ENCODE measurements at regions not wholly inside any gene's neighbourhood (a gene's known extent, or its start where the extent isn't known, plus 50 kb on each side); places are given as distances from the start of the nearest gene placed in this dataset.
A peak's percentile ranks its signal among the peaks of the same experiment; 100 is the strongest.
"Not testable (repeated sequence)": the region's sequence is repeated elsewhere in the genome, so short reads cannot be mapped to it uniquely, and the experiment has no call there.

DNA sequence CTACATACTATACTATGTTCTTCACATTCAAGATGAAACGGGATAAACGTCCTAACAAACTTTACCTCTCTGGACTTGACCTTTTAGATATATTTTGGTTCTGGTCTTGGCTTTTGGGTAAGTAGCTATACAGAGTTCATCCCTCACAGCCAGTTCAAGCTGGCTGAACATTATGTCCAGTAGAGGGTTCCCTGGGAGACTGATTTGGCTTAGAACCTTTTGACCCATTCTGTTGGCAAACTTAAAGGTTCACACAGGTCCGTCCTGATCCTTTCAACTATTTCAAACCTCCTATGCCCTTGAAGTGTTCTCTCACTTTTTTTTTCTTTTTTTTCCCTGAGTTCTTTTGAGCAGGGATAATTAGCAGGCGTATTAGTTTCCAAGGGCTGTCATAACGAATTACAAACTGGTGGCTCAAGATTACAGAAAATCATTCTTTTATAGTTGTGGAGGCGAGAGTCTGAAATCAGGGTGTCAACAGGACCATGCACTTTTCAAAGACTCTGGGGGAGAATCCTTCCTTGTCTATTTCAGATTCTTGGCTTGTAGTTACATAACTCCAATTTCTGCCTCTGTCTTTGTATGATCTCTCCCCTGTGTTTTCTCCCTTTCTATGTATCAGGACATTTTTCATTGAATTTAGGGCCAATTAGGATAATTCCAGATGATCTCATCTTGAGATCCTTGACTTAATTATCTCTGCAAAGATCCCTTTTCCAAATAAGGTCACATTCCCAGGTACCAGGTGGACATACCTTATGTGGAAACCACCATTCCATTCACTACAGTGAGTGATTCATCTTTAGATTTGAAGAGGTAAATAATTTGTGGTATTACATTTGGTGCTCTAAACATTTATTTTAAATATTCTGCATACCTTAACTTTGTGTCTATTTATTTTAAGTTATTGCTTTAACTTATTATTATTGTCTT lies 257.4 kb upstream of the USP25 start:
- no peak for DNase-seq (ENCODE audit: low read depth, low spot score)

DNA sequence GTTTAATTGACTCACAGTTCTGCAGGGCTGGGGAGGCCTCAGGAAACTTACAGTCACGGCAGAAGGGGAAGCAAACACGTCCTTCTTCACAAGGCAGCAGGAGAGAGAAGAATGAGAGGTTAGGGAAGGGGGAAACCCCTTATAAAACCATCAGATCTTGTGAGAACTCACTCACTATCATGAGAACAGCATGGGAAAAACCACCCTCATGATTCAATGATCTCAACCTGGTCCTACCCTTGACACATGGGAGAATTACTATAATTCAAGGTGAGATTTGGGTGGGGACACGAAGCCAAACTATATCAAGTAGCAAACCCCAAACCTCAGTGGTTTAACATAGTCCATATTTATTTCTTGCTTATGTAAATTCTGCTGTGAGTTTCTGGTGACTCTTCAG lies 252.0 kb upstream of the USP25 start:
- not testable (repeated sequence) for DNase-seq (ENCODE audit: low read depth, low spot score)

DNA sequence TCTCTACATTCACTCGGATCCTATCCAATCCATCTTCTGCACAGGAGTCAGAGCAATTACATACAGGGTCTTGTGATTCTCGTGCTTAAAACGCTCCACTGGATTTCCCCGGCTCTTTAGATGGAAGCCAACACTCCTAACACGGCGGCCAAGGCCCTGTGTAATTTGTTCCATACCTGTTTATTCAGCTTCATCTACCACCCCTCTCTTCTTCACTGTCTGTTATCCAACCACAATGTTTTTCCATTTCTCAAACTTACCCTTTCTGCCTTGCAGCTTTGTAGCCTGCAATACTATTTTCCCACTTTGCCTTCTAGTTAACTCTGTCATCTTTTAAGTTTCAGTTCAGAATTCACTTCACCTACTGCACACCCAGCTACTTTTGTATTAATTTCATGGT lies 249.6 kb upstream of the USP25 start:
- no peak for DNase-seq (ENCODE audit: low read depth, low spot score)

DNA sequence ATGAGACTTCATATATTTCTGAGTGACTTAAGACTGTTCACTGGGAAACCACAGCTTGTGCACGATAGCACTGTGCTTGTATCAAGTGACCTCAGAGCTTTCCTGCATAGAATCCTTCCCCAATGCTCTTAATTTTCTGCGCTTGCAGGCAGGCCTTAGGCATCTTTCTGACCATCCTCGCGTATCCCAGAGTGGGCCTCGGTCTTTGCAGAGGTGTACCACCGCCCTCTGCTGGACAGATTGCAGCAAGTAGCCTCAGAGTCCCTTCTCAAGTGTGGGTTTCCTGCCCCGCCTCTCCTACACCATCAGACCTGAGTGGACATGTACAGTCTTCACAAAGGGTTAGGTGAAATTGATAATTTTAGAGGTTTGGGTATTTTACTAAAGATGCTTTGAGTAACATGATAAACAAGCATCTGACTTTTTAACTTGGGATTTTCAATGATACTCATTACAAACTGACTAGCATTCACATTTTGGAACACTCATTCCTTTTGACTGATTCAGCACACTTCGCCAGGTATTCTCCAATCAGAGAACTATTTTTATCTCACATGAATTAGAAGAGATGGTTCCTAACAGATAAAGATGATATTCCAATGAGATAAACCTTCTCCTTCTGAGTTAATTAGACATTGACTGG lies 246.5 kb upstream of the USP25 start:
- DNase-seq (ENCODE audit: low read depth, low spot score), result peak; percentile 75

DNA sequence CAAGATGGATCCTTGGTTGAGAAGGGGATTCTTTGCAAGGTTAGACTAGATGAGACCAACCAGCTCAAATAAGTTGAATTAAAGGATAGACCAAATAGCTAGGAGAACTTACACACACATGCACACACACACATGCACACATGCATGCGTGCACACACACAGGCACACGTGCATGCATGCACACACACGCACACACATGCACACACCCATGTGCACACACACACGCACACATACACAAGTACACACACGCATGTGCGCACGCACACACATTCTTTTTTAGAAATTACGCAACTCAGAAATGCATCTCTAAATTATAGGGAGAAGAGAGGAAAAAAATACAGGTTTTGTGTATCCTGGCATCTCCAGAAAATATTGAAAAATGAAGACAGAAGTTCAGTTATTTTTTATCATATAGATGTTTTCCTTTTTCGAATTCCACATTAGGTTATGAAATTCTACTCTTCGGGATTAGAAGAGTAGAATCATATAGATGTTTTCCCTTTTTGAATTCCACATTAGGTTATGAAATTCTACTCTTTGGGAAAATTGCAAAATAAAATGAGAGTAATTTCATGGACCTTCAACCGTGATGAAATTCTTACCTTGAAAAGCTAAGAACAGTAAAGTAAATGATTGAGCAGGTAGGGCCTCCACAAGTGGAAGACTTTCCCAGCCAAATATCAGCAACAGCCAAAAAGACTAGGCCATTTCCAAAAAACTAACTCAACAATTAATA lies 243.2 kb upstream of the USP25 start:
- DNase-seq (ENCODE audit: low read depth, low spot score), result no peak

DNA sequence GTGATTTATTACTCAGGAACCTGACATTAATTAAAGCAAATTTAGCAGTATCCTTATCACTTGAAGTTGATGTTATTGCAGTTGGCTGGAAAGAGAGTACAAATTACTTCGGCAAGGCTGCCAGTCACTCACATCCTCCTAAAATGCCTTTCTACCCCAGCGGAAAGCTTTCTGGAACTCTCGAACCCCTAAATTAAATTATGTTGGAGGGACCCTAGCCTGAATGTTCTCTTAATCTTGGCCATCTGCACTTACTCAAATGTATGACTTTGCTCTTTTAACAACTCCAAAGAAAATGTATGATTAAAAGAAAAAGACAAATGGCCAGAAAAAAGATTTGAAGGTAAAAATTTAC lies 242.6 kb upstream of the USP25 start:
- DNase-seq (ENCODE audit: low read depth, low spot score), result no peak

DNA sequence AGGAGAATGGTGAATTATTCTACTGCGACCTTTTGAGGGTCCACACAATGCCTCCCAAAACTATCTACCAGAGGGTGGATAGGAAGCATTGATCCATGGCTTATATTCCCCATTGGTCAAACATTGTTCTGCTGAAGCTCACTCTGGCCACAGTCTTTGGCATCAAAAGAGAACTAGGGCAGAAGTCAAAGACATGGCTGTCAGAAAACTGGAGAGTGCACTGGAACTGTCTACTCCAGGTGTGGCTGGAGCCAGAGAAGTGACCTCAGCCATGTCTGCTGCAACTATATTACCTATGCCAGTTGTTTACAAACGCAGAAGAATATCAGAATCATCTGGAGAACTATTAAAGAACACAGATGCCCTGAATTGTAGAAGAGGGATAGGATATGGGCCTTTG lies 238.7 kb upstream of the USP25 start:
- DNase-seq (ENCODE audit: low read depth, low spot score), result no peak

DNA sequence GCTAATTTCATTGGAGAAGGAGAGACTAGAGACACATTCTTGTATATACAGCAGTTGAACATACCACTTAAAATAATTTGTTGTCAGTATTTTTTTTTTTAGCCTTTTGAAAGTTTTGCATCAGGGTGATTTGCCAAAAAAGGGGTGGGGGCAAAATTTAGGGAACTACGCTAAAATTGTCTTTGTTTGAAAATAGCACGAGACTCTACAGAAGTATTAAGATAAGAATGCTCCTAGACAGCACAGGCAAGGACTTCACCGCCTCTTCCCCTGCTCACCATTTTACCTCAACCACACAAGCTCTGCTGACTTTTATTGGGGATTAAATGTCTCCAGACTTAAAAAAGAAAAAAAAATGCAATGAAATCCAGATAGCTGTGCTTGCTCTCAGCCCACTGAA lies 236.1 kb upstream of the USP25 start:
- no peak for DNase-seq (ENCODE audit: low read depth, low spot score)

DNA sequence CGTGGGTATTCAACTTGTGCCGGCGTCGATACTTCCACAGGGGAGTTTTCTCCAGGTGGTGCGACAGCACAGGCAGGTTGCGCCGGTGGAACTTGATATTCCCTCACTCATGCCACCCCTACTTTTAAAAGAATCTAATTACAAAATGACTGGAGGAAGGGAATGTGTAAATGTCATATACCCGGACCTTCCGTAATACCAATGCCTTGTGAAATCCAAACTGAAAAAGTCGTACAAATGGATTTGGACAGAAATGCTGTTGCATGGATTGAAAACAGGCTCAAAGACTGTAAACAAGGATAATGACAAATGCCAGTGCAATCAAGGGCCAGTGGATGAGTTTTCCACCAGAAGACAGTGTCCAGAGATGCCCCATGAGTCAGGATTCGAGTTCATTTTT lies 235.3 kb upstream of the USP25 start:
- DNase-seq (ENCODE audit: low read depth, low spot score), result no peak

DNA sequence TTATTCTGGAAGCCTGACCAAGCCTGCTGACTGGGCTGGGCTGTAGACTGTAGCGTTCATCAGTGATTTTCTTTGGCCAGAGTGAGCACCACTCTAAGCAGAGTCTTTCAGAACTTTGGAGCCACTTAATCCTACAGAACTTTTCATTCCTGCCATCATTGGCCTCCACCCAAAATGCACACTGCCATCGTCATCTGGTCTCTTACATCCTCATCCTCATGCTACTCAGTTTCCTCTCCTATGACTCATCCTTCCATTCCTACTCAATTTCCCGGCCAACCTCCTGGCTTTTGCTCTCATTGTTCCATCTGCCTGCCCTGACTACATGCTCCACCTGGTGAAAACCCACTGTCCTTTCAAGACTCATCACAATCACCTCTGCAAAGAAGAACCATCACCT lies 233.8 kb upstream of the USP25 start:
- DNase-seq (ENCODE audit: low read depth, low spot score), result no peak

DNA sequence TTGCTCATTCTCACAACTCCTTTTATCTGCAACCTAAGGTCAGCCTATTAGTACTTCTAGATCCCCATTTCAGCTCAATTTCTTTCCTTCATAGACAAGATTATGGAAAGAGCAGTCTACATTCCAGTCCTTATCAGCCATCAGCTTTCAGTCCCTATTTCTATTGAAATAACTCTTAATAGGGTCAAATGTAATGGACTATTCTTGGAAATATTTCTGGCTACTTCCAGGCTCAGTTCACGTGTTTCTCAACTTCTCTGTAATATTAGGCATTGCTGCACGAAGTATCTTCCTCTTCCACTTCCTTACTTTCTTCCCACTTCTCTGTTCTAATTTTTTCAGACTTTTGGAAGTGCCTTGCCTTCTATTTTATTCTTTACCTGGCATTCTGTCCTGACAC lies 232.9 kb upstream of the USP25 start:
- DNase-seq (ENCODE audit: low read depth, low spot score), result no peak

DNA sequence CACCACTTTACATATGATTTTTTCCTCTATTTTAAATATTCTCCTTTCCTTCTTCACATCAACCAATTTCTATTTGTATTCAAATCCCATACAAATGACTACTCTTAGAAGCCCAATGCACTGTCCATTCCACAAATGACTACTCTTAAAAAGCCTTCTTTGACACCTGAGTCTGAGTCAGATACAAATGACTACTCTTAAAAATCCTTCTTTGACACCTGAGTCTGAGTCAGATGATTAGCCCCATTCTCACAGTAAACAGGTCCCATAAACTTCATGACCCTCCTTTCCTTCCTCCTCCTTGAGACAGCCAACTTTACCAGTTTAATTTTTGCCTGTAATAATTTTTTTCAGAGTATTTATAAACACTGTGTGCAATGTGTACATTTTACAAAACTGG lies 231.3 kb upstream of the USP25 start:
- no peak for DNase-seq (ENCODE audit: low read depth, low spot score)

DNA sequence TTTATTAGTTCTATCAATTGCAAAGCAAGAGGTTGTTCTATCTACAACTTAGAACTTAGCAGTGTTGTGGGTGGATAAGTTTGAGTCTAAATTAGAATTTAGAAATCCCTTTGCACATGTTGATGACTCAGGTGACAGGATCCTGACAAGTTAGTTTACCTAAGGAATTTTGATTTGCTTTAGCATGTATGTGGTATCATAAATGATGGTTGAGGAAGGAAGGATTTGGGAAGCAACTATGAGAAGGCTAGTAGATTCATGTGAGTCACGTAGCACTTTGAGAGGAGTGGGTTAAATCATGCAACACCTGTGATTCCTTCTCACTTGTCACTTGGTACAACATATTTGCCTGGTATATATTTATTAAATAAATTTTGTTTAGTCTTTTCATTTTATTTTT lies 223.7 kb upstream of the USP25 start:
- no peak for DNase-seq (ENCODE audit: low read depth, low spot score)

DNA sequence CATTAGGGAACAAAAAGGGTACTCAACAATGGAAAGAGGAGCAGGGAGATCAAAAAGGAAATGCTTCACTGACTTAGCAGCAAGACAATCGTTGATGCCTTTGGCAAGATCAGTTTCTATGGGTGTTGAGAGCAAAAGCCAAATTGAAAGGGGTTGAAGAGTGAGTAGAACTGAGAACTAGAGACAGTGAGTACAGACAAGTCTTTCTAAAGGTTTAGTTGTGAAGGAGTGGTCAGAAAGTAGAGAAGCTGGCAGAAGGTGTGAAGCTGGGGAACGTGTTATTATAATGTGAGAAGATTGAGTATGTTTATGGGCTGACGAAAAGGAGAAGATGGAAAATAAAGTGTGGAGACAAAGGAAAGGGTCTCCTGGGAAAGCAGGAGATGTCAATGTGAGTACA lies 221.2 kb upstream of the USP25 start:
- no peak for DNase-seq (ENCODE audit: low read depth, low spot score)

DNA sequence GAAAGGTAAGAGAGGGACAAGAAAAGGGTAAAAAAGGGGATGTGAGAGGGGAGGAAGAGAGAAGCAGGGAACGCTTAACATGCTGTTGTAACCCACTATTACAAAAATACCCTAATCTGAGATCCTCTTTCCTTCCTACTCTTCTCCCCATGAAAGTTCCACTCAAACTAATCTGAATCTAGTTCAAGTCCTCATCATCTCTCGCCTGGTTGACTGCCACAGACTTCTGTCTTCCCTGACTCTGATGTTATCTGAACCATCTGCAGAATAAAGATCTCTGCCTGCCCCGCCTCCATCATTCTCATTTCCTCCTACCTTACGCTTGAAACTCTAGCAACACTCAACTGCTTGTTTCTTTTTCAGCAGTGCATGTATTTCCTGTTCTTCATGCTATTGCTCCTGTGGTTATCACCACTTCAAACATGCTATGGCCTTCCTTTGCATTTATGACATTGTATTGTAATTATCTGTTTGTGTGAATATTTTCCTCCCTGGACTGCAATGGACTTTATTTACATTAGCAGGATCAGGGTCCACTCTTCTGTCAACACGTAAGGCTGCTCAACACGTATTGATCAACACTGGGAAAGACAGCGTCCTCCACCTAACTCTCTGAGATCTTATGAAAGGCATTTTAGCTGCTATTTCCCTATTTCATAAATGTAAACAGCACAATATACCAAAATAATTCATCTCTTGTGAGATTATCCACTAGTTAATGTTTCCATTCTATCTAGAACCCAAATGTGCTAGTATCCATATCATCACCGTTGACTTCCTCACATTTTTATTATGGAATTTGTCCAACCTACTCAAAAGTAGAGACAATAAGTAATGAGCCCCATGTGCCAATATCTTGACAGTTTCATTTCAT lies 215.5 kb upstream of the USP25 start:
- no peak for DNase-seq (ENCODE audit: low read depth, low spot score)

DNA sequence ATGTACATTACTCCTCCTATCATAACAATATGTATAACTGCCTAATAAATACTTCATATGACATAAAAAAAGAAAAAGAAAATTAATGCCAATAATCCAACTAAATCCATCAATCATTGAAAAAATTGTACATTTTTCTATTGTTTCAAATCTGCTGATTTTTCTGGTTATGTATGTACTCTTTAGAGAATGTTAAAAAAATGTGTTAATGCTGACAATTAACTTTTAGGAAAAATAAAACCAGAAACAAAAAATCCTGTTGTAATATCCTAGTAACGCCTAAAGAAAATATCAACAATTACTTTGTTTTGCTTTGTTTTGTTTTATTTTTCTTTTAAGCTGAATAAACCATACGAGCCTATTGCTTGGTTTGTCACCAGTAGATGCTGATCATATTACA lies 213.9 kb upstream of the USP25 start:
- DNase-seq (ENCODE audit: low read depth, low spot score), result no peak

DNA sequence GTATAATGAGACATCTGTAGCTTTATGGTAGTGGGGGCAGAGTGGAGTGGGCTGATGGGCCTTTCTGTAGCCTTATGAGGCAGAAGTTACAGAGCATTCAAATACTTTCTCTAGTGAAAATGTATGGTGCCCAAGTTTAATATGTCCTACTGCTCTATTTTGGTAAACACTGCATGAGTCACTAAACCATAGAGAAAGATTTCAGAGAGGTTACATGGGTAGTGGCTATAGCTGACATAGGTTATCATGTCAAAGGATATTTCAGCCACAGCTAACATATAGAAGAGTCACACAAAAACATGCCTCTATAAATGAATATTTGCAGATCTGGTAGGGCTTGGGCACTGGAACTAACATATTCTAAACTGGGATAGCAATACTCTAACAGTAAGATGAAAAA lies 212.4 kb upstream of the USP25 start:
- no peak for DNase-seq (ENCODE audit: low read depth, low spot score)

DNA sequence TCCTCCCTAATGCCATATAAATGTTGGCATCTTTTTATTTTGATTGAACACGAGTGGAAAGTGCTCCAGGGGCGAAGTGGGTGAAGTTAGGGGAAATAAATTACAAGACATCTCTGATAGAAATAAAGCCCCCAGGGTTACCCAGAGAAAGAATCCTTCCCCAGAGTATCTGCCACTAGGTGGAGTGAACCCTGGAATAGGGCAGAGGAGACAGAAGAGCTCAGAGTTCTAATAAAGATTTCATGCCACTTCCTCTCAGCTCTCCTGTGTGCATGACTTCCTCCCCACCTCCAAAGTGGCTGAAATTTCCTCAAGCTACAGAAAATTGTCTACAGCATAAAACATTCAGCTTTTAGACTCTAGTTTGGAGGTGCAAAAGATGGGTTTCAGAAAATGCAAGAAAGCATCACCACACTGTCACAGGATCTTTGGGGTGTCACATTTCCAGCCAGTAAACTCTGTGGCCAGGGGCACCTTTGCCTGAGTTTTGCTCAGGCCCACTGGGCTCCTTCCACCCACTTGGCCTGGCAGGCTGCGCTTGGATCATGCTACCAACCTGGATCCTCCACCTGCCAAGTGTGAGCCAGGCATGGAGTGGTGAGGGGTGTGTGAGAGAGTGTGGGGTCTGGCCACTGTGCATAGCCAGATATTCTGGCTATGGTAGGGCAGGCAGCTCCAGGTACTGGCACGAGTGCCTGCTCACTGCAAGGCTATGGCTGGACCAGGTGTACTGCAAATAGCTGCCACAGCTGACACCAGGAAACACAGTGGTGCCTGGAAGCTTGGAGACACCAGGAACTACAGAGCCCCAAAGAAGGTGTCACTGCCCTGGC lies 208.8 kb upstream of the USP25 start:
- DNase-seq (ENCODE audit: low read depth, low spot score), result no peak

DNA sequence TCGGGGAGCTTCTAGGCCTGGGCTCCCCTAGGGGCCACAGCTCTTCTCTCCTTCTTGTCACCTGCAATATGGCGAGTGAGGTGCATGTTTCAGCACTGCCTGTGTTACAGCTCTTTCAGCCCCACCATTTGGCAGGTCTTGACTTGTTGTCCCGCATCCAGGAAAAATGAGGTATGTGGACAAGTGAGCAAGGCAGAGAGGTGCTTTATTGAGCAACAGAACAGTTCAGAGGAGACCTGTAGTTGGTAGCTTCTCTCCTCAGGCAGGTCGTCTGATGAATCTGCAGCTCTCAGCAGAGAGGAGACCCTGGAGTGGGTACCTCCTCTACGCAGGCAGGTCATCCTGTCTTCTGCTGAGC lies 208.2 kb upstream of the USP25 start:
- no peak for DNase-seq (ENCODE audit: low read depth, low spot score)

DNA sequence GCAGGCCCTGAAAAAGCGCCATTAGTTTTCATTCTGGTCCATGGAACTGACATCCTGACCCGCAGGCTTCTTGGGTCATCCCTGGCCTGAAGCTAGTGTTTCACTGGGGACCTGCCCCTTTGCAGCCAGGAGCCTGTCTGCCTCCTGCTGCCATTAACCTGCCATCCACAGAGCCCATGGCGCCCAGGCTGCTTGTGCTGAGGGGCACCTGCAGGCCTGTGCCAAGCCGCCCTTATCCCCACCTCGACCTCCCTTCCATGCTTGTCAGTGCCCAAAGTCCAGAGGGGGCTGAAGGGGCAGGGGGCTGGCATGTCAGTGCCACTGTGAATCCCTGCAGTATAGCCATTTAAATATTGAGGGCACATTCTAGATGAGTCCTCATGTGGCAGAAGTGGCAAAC lies 207.6 kb upstream of the USP25 start:
- no peak for DNase-seq (ENCODE audit: low read depth, low spot score)

DNA sequence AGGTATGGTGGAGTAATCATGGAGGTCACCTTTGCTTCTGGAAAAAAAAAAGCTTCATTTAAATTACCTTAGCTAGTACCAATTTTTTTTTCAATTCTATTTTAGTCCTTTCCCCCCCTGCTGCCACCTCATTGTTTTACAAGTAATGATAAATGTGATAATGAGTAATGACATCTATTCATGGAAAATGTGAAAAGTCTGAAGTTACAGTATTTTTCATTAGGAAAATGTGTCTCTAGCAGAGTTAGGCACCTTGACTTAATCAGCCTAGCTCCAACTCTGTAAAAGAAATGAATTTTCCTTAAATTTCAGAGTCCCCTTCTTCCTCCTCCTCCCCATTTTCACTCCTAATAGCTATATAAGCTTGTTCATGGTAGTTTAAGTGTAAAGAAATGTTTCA lies 204.9 kb upstream of the USP25 start:
- DNase-seq (ENCODE audit: low read depth, low spot score), result no peak
